BLaER1 (cell line): ENCODE measurements at regions not wholly inside any gene's neighbourhood (a gene's known extent, or its start where the extent isn't known, plus 50 kb on each side); places are given as distances from the start of the nearest gene placed in this dataset.

Experiments
- H3K27ac ChIP-seq: shearing (Covaris generic); formaldehyde crosslinking; 2 replicates; pipeline ENCODE4 v1.8.1; 2022
- H3K27me3 ChIP-seq: shearing (Covaris generic); formaldehyde crosslinking; 2 replicates; pipeline ENCODE4 v1.8.1; 2022
- H3K36me3 ChIP-seq: shearing (Covaris generic); formaldehyde crosslinking; 2 replicates; pipeline ENCODE4 v1.8.1; 2022
- H3K4me1 ChIP-seq: shearing (Covaris generic); formaldehyde crosslinking; 2 replicates; pipeline ENCODE4 v1.8.1; 2022
- H3K4me2 ChIP-seq: shearing (Covaris generic); formaldehyde crosslinking; 2 replicates; pipeline ENCODE4 v1.8.1; 2022
- H3K4me3 ChIP-seq: shearing (Covaris generic); formaldehyde crosslinking; 2 replicates; pipeline ENCODE4 v1.8.1; 2022
- H3K9ac ChIP-seq: shearing (Covaris generic); formaldehyde crosslinking; 2 replicates; pipeline ENCODE4 v1.8.1; 2022
- H3K9me3 ChIP-seq: shearing (Covaris generic); formaldehyde crosslinking; 2 replicates; pipeline ENCODE4 v1.8.1; 2022
- H4K20me1 ChIP-seq: shearing (Covaris generic); formaldehyde crosslinking; 2 replicates; pipeline ENCODE4 v1.8.1; 2022
- Cebpa-rat ChIP-seq: shearing (Covaris generic); IDR thresholded peaks from 2 replicates; pipeline ENCODE4 v1.8.1; 2022

GRCh38 chr4:112857461-112857860 is 192.0 kb upstream of the ANK2 start:
- Histone ChIP-seq H3K27ac (no peak overlapping the region), H3K36me3 (no peaks in the 10 kb centered on the region), H3K4me3 (no peak overlapping the region)

DNA sequence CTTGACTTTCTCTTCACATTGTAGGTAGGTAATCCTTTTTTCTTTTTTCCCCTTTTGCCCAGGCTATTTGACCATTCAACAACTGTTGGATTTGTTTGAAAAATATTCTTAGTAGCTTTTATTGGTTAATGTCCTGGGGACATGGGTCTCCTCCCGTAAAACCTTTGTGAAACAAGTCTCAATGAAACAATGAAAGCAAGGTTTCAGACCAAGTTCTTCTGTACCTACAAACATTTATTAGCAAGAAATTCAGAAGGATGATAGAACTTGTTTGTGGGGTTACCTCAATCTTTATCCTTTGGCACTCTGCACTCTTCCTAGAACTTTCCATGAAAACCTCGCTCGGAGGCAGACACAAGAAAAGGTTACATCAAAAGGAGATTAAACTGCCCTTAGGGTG is 190.7 kb upstream of the ANK2 start:
- Histone ChIP-seq H3K4me2 (no peak overlapping the region), H3K27ac (no peak overlapping the region), H3K9me3 (no peaks in the 10 kb centered on the region), H3K4me3 (no peak overlapping the region), H3K9ac (no peak overlapping the region), H3K36me3 (no peaks in the 10 kb centered on the region), H3K27me3 (no peaks in the 10 kb centered on the region), H4K20me1 (no peaks in the 10 kb centered on the region), H3K4me1 (no peaks in the 10 kb centered on the region)
- no peak for TF ChIP-seq Cebpa-rat

More at GRCh38 chr4:112857461-112857860, 192.0 kb upstream of the ANK2 start:
- no peak overlapping the region for H3K9ac ChIP-seq
- no peaks in the 10 kb centered on the region for H3K9me3 ChIP-seq
- H3K4me2 ChIP-seq = no peak overlapping the region
- H3K27me3 ChIP-seq = no peaks in the 10 kb centered on the region
- H3K4me1 ChIP-seq = no peaks in the 10 kb centered on the region
- no peaks in the 10 kb centered on the region for H4K20me1 ChIP-seq
- no peak for TF ChIP-seq Cebpa-rat

DNA sequence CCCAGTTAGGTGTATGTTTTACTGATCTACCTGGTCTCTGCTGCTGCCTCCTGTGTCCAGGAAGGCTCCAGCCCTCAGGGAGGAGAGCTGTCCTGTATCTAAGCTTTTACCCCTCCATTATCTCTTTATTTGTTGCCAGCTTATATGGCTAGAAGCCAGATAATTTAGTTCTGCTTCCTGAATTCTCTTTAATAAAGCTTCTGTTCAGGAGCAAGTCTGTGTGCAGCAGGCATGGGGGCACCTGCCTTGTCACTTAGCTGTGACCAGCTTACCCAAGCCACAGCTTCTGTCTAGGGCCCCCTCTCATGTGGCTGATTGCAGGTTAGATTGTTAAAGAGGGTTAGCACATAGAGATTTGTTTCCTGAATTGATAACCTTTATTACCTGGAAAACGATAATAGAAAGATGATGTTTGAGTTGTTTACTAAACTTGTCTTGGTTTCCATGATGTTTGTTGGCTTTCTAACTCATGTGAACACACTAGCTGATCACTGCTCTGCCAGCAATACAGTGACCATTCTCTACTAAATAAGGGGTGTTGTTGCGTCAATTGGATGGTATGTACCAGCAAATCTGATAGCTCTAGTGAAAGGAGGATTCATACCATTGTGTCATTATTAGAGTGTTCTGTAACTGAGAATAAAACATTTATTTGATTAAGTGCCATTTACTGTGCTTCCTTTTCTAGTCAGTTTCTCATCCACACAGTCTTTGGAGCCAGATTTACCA is 189.8 kb upstream of the ANK2 start:
- H3K4me3 ChIP-seq = no peak overlapping the region
- H3K27me3 ChIP-seq = no peaks in the 10 kb centered on the region
- no peaks in the 10 kb centered on the region for H3K36me3 ChIP-seq
- no peaks in the 10 kb centered on the region for H4K20me1 ChIP-seq
- TF ChIP-seq Cebpa-rat = no peak
- H3K4me2 ChIP-seq = no peak overlapping the region
- H3K4me1 ChIP-seq = no peaks in the 10 kb centered on the region
- no peak overlapping the region for H3K9ac ChIP-seq
- no peak overlapping the region for H3K27ac ChIP-seq
- H3K9me3 ChIP-seq = no peaks in the 10 kb centered on the region

DNA sequence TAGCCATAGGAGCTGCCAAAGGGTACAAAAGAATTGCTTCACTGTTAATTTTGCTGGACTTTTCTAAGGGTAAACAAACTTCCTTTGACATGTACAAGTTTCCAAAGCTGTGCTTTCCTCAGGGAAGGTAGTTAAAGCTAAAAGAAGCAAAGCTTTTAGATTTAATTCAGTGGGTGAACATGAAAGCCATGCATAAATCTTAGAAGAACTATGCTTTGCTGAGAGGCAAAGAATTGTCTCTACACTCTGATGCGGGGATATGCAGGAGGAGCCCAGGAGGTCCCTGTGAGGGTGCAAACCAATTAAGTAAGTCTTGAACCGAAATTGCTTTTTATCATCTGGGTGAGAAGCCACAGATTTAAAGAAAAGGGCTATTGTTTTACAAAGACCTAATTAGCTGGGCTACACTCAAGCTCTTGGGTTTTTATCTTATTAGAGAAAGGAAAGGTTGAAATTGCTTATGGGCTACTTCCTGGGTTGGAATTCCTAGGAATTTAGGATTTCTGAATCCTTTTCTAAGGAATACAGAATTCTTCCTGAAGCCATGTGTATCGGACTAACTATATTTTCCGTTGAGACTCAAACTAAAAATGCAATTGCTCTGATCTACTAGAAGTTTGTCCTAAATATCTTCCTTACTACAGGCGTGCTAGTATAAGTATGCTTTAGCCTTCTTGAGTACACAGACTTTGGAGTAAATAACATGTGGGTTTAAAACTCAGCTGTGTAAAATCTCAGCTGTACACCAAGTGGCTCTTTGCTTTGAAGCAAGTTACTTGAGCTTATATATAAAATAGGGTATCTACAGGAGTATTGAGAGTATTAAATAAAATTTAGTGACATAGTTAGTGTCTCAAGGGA is 188.4 kb upstream of the ANK2 start:
- no peak for TF ChIP-seq Cebpa-rat
- H3K27ac ChIP-seq = no peak overlapping the region

GRCh38 chr4:112861691-112862674 is 187.5 kb upstream of the ANK2 start:
- Histone ChIP-seq H3K4me2 (no peak overlapping the region), H3K27me3 (no peaks in the 10 kb centered on the region), H3K9ac (no peak overlapping the region), H3K9me3 (no peaks in the 10 kb centered on the region), H4K20me1 (no peaks in the 10 kb centered on the region), H3K36me3 (no peaks in the 10 kb centered on the region), H3K4me3 (no peak overlapping the region), H3K4me1 (no peaks in the 10 kb centered on the region), H3K27ac (no peak overlapping the region)
- TF ChIP-seq Cebpa-rat = no peak

More for the DNA sequence above, 188.4 kb upstream of the ANK2 start:
- no peaks in the 10 kb centered on the region for H3K27me3 ChIP-seq
- H3K9ac ChIP-seq = no peak overlapping the region
- no peaks in the 10 kb centered on the region for H3K9me3 ChIP-seq
- no peaks in the 10 kb centered on the region for H4K20me1 ChIP-seq
- H3K36me3 ChIP-seq = no peaks in the 10 kb centered on the region
- H3K4me2 ChIP-seq = no peak overlapping the region
- H3K4me1 ChIP-seq = no peaks in the 10 kb centered on the region
- no peak overlapping the region for H3K4me3 ChIP-seq

GRCh38 chr4:112865443-112865842 is 184.0 kb upstream of the ANK2 start:
- Histone ChIP-seq H3K9me3 (no peaks in the 10 kb centered on the region), H3K4me1 (no peaks in the 10 kb centered on the region), H4K20me1 (no peaks in the 10 kb centered on the region), H3K4me2 (no peak overlapping the region), H3K4me3 (no peak overlapping the region), H3K27ac (no peak overlapping the region), H3K27me3 (no peaks in the 10 kb centered on the region), H3K9ac (no peak overlapping the region), H3K36me3 (no peaks in the 10 kb centered on the region)
- no peak for TF ChIP-seq Cebpa-rat

GRCh38 chr4:112876316-112876715 is 173.1 kb upstream of the ANK2 start:
- Histone ChIP-seq H3K4me3 (no peak overlapping the region), H3K27ac (no peak overlapping the region), H4K20me1 (no peaks in the 10 kb centered on the region), H3K4me2 (no peak overlapping the region), H3K9me3 (no peaks in the 10 kb centered on the region; the same call in 1 of the 2 replicates), H3K27me3 (no peaks in the 10 kb centered on the region), H3K9ac (no peak overlapping the region), H3K36me3 (no peaks in the 10 kb centered on the region), H3K4me1 (no peaks in the 10 kb centered on the region)
- TF ChIP-seq Cebpa-rat = no peak

DNA sequence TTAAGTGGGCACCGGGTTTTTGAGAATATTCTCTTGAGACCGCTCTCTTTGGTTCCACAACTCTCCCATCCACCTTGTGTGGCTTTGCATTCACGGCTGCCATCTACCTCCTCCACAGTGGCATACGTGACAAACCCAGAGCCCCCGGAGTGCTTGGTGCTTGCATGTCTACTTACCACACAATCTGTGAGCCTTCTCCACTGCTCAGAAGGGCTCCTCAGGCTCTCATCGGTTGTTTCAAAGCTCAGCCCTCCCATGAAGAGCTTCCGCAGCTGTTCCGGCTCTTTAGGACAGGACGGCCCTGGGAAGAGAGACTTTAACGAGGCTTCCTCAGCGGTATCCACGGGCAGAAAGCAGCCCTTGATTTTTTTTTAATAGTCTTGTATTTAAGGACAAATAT is 167.6 kb upstream of the ANK2 start:
- H3K36me3 ChIP-seq = no peaks in the 10 kb centered on the region
- H4K20me1 ChIP-seq = no peaks in the 10 kb centered on the region
- no peak for TF ChIP-seq Cebpa-rat
- no peak overlapping the region for H3K27ac ChIP-seq
- H3K4me3 ChIP-seq = no peak overlapping the region
- H3K9me3 ChIP-seq = no peaks in the 10 kb centered on the region; the same call in 1 of the 2 replicates
- no peaks in the 10 kb centered on the region for H3K4me1 ChIP-seq
- H3K27me3 ChIP-seq = no peaks in the 10 kb centered on the region
- H3K9ac ChIP-seq = no peak overlapping the region
- no peak overlapping the region for H3K4me2 ChIP-seq

DNA sequence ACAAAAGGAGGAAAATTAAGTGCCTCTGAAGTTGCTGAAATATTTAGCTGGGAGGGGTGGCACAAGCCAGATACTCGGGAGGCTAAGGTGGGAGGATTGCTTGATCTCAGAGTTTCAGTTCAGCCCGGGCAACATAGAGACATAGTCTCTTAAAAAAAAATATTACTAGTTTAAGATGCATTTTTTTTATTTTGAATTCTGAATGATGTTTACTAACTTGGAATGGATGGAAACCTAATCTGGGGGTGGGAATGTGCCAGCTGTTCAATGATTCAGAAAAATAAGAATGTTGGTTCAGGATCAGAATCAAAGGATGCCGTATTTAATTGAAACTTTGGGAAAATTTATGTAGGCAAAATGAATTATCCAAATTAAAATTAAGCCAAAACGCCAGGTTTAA is 167.2 kb upstream of the ANK2 start:
- Histone ChIP-seq H4K20me1 (no peaks in the 10 kb centered on the region), H3K4me3 (no peak overlapping the region), H3K4me1 (no peaks in the 10 kb centered on the region), H3K9me3 (no peaks in the 10 kb centered on the region; the same call in 1 of the 2 replicates), H3K36me3 (no peaks in the 10 kb centered on the region), H3K4me2 (no peak overlapping the region), H3K9ac (no peak overlapping the region), H3K27ac (no peak overlapping the region), H3K27me3 (no peaks in the 10 kb centered on the region)
- no peak for TF ChIP-seq Cebpa-rat
